ENCODE measurements at regions not wholly inside any gene's neighbourhood (a gene's known extent, or its start where the extent isn't known, plus 50 kb on each side); places are given as distances from the start of the nearest gene placed in this dataset.
"Not testable (repeated sequence)": the region's sequence is repeated elsewhere in the genome, so short reads cannot be mapped to it uniquely, and the experiment has no call there.

DNA sequence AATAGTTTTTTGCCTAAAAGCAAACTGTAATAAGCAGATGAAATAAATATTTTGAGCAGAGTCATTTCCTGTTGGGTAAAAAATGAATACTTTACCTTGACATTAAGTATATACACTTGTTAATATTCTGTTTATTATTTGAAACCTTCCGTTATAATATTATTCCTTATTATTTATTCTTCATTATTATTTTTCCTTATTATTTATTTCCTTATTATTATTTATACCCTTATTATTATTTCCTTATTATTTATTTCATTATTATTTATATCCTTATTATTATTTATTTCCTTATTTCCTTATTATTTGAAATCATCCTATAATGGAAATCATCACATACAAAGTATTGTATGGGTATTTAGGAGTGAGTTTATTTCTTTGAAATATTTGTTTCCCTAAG is 232.2 kb upstream of the RBBP8 start:
- no peak for DNase-seq (ENCODE audit: low read depth)

DNA sequence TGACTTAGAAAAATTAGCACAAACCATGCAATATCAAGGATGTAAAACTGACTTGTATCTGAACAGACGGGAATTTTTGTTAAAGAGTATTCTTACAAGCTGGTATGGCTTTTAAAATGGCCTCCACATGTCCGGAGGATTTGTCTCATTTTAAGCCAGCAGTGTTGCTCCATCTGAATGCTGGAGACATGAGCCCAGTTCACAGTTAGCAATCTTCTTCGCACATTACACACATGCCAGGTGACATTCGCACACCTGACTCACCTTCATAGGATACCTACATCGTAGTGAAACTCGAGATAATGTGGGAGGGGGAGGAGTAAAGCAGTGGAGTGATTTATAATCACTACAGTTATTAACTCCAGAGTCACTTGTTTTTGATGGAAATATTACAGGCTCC is 231.8 kb upstream of the RBBP8 start:
- DNase-seq (ENCODE audit: low read depth) = no peak

DNA sequence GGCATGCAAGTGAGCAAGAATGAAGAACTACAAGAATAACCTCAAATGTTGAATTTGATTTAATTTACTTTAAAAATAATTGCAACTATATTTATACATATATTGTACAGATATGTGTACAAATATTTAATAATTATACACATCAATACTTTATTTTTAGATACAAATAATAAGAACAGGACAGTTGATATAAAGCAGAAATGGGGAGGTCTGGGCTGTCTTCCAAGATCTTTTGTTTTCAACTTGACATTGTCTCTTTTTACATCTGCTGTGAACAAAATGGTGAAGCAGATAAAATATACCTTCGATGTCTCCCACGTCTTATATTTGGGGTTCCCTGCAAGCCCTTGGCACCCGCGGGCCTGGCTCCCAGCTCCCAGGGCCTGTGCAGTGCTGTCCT is 231.3 kb upstream of the RBBP8 start:
- DNase-seq (ENCODE audit: low read depth) = no peak

DNA sequence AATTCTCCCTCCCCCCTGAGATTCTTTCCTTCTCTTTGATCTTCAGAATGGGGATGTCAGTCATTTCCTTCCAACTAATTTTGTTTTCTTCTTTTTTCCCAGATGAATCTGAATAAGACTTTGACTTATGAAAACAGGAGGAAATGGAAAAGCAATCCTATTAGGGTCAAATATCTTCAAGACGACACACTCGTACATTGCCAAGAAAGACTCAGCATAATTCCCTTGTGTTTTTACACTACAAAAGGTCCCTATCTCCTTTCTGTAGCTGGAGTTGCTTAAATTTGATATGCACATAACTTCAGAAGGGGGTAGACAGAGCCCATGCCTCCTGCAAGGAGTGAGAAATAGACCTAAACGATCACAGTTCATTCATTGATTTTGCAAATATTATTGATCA is 230.3 kb upstream of the RBBP8 start:
- DNase-seq (ENCODE audit: low read depth) = no peak

DNA sequence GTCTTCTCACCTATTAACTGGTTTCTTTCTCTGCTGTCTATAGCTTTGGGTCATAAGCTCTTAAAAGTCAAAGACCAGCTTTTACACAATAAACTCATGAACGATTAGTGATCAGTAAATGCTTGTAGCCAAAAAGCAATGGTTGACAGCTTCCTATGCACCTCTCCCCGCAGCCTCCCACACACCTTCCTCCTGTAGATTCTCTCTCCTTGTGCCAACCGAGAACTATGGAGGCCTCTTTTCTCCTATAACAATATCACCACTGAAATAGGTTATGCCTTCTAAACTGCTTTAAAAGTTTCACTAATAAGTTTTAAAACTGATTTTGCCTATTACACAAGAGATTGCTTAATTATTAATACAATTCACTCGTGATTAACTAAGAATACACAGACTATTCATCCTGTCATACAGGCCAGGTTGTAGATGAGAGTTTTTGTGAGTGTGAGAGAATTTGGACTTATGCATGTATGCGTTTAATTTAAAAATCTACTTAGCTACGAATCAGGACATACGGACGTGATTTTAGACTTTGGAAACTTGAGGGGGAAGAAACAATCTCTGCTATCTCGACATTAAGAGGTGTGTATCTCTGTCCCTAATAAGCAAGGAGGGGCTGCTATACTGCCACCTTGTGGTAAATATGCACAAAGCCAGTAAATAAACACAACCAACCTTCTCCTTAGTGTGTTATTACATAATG is 229.1 kb upstream of the RBBP8 start:
- peak; percentile 68 for DNase-seq (ENCODE audit: low read depth)

DNA sequence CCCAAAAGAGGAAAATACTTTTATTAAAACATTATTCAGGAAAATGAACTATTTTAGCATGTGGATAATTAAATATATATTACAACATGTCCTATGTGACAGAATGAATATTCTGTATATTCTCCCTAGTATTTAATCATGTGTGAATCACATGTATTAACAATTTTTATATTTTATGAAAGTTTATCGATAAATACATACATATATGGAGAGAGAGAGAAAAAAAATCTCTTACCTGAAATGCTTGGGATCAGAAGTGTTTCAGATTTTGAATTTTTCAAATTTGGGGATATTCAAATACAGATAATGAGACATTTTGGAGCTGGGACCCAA is 228.6 kb upstream of the RBBP8 start:
- no peak for DNase-seq (ENCODE audit: low read depth)

DNA sequence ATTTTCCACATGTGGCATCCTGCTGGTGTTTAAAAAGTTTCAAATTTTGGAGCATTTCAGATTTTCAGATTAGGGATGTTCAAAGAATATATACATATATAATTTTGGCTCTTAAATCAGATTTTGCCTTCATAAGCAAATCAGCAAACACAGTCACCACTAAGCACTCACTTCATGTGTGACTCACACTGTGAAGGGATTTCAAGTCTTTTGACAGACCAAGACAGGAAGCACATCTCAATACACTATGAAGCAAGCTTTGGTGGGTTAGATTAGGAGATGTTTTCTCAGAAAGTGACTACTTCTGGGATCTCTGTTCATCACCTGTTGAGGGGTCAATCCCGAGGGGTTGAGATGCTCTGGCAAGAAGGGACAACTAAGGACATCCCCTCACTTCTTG is 227.8 kb upstream of the RBBP8 start:
- DNase-seq (ENCODE audit: low read depth) = peak; percentile 82

DNA sequence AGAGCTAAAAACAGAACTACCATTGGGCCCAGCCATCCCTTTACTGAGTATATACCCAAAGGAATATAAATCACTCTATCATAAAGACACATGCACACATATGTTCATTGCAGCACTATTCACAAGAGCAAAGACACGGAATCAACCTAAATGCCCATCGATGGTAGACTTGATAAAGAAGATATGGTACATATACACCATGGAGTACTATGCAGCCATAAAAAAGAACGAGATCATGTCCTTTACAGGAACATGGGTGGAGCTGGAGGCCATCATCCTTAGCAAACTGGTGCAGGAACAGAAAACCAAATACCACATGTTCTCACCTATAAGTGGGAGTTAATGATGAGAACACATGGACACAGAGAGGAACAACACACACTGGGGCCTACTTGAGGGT is 227.1 kb upstream of the RBBP8 start:
- DNase-seq (ENCODE audit: low read depth) = not testable (repeated sequence)

DNA sequence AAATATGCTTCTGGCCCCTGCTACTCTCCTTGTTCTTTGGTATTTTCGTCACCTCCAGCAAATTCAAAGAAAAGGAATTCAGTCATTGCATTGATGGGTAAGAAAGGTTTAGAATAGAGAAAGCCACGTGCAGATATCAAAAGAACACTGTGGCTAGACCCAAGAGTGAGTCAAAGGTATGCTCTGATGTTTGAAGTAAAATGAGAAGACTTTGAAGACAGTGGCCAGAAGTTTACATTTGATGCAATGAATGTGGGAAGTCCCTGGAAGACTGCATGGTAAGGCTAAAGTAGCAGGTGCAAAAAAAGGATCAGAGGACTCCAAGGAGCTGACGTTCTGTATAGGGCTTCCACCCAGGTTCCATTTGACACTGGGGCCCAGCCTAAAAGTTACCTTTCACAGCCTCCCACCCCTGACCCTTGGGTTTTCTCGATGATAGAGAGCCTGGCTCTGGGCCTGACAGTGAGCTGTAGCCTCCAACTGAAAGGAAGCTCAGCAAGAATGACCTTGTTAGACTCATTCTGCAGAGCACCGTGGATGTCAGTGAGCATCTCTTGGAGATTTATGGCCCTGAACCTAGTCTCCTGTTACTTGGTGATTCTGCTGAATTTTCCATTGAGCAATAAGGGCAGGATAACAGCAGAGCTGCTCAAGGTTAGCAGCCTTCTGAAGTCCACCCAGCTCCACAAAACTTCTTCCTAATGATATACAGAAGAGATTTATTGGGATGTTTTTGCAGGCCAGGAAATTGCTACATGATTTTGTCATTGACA is 223.7 kb upstream of the RBBP8 start:
- DNase-seq (ENCODE audit: low read depth) = peak; percentile 56

DNA sequence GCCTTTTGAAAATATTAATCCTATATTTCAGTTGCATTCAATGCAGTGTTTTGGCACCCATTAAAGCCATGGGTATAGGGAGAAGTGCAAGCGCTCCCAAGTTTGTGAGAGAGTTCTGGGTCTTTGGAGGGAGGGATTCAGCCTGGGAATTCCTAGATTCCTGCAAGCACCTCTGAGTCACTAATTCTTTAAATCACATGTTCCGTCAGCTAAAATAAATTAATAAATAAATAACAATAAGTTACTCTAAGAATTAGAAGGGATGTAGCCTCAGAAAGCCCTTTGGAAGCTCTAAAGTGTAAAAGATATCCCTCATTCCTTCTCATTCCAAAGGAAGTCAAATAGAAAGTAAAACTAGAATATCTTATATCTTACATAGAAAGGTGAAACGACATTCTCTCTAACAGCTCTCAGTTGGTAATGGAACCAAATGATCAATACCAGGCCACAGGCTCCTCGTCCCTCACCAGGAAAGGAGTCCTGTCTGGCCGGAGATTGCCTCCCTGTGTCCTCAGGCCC is 222.4 kb upstream of the RBBP8 start:
- DNase-seq (ENCODE audit: low read depth) = no peak

DNA sequence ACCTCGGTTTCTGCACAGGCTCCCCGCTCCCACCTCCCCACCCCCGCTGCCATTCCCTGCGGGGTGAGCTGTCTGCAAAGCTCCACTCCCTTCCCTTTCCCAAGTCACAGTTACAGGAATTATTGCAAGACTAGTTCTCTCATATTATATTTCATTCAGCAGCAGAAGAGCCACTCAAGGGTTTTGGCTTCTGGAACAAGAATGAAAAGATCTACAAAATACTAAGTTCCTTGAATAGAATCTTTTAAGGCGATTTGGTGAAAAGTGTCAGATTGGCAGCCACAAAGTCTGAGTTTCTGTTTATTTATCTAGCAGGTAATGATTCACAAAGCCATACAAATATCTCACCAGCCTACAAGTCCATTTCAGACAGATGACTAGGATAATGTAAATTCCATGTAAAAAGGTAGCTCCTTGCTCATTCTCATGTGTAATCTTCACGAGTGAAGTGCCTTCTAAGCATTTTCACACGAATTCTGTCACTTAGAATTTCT is 221.9 kb upstream of the RBBP8 start:
- DNase-seq (ENCODE audit: low read depth) = peak; percentile 70

DNA sequence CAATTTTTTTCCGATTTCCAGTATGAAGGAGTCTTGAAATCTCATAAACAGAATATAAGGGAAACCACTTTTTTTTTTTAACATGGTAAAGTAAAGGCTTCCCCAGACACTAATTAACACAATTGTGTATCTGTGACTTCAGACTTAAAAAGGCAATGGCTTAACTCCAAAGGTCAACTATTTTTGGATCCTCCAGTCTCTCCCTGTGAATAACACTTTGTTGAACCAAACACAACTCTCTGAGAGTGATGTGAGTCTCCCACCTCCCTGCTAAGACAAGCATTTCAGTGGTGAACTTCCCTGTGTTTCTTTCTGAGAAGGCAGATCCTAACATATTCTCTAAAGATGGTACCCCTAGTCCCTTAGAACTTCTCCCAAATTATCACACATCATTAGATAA is 219.6 kb upstream of the RBBP8 start:
- DNase-seq (ENCODE audit: low read depth) = no peak

DNA sequence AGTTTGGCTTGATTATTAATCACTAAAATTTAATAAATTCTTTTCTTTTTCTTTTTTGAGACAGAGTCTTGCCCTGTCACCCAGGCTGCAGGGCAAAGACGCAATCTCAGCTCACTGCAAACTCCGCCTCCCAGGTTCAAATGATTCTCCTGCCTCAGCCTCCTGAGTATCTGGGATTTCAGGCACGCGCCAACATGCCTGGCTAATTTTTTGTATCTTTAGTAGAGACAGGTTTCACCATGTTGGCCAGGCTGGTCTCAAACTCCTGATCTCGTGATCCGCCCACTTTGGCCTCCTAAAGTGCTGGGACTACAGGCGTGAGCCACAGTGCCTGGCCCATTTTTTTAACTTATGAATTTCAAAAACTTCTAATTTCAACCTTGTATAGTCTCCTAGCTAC is 215.6 kb upstream of the RBBP8 start:
- DNase-seq (ENCODE audit: low read depth) = not testable (repeated sequence)

DNA sequence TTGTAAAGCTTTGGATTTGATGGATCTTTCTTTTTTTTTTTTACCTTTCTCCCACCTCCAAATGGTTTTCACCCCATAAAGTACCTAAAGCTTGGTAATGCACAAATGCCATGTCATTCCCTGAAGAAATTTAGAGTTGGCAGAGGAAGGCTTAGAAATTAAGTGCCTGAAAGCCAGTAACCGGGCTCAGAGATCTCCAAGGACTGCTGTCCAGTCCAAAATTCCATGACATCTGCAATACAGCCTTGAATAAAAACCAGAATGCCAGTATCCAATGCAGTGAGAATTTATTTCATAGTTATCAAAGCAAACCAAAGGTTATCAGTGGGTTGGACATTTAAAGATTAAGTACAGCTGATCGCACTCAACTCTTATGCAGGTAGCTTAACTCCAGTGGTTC is 209.9 kb upstream of the RBBP8 start:
- no peak for DNase-seq (ENCODE audit: low read depth)

DNA sequence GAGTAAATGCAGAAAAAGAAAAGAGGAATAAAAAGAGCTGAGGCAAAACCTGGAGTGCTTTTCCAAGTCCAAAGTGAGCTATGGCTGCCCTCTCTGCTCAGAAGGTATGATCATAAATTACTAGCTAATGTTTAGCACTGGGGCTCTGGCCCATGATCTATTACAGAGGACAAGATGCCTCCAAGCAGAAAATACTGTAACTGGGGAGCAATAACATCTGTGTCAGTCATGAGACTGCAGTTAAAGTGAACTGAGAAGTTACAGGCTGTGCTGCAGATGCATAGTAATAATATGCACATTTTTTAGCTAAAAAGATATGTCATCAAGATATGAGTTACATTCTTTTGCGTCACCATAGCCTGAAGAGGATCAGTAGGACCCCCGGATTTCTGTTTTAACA is 209.4 kb upstream of the RBBP8 start:
- DNase-seq (ENCODE audit: low read depth) = no peak

DNA sequence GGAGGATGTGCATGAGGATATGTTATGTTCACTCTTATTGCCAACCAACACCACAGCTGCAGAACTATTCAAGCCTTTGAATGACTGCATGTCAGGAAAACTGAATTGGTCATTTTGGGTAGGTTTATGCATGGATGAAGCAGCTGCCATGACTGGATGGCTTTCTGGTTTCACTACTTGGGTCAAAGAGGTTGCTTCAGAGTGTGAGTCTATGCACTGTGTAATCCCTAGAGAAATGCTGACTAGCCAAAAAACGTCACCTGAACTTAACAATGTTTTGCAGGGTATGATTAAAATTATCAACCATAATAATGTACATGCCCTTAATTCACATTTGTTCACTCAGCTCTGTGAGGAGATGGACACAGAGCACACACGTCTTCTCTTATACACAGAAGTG is 206.7 kb upstream of the RBBP8 start:
- DNase-seq (ENCODE audit: low read depth) = no peak

DNA sequence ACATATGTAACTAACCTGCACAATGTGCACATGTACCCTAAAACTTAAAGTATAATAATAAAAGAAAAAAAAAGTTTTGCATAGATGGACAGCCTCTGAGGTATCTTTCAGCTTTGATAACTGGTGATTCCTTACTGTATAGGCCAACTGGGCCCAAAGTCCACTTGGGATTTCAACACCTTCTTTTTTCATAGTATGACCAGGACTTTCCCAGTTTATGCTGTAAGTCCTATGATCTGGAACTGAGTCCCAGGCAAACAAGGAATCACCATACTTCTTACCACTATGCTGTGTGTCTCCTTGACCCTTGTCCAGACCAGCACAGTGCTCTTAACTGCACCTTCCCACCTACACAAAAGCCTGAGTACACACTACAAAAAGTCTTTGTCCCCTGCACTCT is 205.1 kb upstream of the RBBP8 start:
- DNase-seq (ENCODE audit: low read depth) = no peak

DNA sequence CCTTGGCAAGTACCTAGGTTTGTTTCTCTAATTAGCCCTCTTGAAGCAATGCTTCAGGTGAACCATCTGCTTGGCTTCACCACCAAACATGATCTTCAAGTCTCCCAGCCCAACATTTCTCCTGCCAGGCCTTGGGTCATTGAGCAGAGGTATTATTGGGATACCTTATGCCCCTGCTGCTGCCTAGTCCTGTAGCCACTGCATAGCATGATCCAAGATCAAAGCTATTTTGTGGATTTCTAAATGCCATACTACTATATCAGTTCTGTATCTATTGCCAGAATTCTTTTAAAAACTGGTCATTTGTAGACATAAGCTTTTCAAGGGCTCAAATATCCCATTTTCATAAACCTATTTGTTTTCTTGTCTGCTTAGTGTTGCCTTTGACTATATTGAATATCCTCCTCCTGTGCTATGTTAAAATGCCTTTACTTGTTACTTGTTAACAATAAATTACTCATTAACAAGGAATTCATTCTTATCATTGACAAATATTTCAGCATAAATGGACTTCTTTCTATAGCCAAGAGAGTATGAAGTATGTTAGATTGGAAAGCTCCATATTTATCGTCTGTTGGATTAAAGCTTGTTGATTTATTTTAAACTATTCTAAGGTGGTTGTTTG is 204.5 kb upstream of the RBBP8 start:
- no peak for DNase-seq (ENCODE audit: low read depth)

DNA sequence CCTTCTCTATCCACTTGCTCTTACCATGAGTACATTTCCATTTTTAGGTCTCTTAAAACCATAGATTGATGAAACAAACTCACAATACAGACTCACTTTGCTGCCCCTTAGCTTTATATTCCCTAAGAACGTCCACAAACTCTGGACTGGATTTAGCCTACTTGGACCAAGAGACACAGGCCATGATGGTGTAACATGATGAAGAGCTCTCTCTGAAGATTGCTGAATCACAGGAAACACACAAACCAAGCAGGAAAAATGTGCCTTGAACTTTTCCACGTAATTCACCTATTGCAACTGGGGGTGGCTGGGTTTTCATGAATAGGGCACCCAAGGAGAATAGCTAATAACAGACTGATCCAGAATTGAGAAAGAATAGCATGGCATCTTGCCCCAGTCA is 201.7 kb upstream of the RBBP8 start:
- DNase-seq (ENCODE audit: low read depth) = no peak

DNA sequence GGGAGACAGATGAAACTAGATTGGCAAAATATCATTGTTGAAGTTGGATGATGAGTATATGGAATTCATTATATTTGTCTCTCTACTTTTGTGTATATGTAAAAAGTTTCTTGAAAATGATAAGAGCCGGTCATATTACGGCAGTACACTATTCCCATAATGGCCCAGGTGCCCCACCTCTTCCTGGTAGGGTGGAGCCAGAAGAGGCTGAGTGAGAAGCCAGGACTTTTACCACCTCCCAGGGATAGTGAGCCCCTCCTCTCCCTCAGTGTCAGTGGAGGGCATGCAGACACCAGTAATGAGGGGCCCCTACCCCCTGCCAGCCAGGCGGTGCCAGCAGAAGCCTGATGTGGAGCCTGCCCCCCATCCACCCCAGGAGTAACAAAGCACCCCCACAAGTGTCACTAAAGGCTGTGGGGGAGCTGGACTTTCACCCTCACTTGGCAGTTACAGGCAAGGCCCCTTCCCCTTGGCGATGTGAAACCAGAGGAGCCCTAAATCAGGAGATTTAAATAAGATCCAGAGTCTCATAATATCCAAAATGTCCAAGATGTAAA is 198.9 kb upstream of the RBBP8 start:
- no peak for DNase-seq (ENCODE audit: low read depth)

DNA sequence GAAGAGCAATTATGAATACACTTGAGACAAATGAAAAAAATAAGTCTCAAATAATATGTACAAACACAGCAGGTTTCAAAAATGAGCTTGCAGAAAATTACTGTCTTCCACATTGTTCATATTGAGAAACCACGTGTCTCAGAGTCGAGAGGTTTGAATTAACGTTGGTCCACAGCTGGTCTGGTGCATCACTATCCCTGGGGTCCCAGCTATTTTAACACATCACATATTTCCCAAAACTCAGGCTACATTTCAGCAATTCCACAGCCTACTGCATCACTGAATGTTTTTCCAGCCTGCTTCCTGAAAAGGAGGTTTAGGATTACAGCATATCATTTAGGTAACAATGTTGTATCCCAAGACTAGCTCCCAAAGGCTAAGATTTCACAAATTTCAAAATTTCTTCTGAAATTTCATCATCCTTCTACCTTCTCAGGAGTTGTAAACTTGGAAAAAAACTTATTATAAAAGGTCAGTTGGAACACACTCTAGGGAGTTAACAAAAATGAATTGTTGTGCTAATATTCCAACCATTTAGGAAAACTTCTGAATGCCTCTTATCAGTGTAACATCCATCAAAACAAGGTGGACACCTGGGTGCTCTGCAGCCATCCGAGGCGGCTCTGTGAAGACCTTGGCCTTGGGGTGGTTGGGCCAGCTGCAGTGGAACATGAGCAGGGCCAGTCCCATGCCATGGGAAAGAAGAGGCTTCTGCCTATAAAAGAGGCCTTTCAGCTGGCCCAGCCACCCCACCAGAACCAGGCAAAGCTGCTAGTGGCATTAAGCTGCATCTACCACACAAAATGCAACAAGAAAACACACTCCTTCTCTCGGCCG is 198.1 kb upstream of the RBBP8 start:
- no peak for DNase-seq (ENCODE audit: low read depth)

DNA sequence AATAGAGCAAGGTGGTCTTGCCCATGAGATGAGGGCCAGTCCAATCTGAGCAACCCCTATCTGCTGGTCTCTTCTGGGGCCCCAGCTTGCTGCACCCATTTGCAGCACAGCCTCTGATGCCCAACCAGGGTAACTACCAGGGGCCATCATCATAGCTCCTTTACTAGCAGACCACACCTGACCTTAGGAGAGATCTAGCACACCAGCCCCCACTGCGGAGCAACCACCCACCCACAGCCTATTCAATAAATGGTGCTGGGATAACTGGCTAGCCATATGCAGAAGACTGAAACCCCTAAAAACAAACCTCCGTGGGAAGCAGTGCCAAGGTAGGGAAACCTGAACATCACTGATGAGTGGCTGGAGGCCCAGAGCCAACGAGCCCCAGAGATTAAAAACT is 196.1 kb upstream of the RBBP8 start:
- no peak for DNase-seq (ENCODE audit: low read depth)

Data from M059J (cell line).